GM06990 (cell line): ENCODE measurements at regions not wholly inside any gene's neighbourhood (a gene's known extent, or its start where the extent isn't known, plus 50 kb on each side); places are given as distances from the start of the nearest gene placed in this dataset.

ENCODE experiments used
- DNase-seq: peaks from one replicate; pipeline ENCODE4 v3.0.0-alpha.2; 2011; ENCODE audit not compliant: insufficient read length; ENCODE audit errors: extremely low read depth
- H3K27me3 ChIP-seq: replicated peaks from 2 replicates; pipeline ENCODE4 v1.6.0; 2011; ENCODE audit warnings: low read length; ENCODE audit not compliant: control insufficient read depth, insufficient read depth
- H3K36me3 ChIP-seq: 2 replicates; pipeline ENCODE4 v1.5.1; 2011; ENCODE audit warnings: low read length; ENCODE audit not compliant: control insufficient read depth, insufficient read depth
- H3K4me3 ChIP-seq: replicated peaks from 2 replicates; pipeline ENCODE4 v1.5.1; 2011; ENCODE audit warnings: low read depth, mild to moderate bottlenecking, control low read depth, low read length
- CTCF ChIP-seq: IDR thresholded peaks from 2 replicates; pipeline ENCODE4 v1.5.1; 2011; ENCODE audit warnings: low read length, control low read depth, mild to moderate bottlenecking, inconsistent platforms; ENCODE audit not compliant: insufficient read depth, poor library complexity, severe bottlenecking

GRCh38 chr10:110355141-110355831 is 50.6 kb upstream of the SMNDC1 start:
- H3K36me3 ChIP-seq, result no peaks in the 10 kb centered on the region
- H3K27me3 ChIP-seq, result no peaks in the 10 kb centered on the region
- TF ChIP-seq CTCF, result no peak
- DNase-seq, result peak; percentile 76
- peak overlapping the region; percentile 42 for H3K4me3 ChIP-seq

- peak overlapping the region; percentile 42 for H3K4me3 ChIP-seq
- no peak for DNase-seq
Observed at GRCh38 chr10:110355922-110356627, 51.4 kb upstream of the SMNDC1 start.

GRCh38 chr10:110356628-110357245 is 52.0 kb upstream of the SMNDC1 start:
- TF ChIP-seq CTCF, result no peak
- peak; percentile 86 for DNase-seq
- Histone ChIP-seq H3K4me3 (peak overlapping the region; percentile 62), H3K36me3 (no peaks in the 10 kb centered on the region), H3K27me3 (no peaks in the 10 kb centered on the region)

More at GRCh38 chr10:110355922-110356627, 51.4 kb upstream of the SMNDC1 start:
- H3K27me3 ChIP-seq, result no peaks in the 10 kb centered on the region
- no peaks in the 10 kb centered on the region for H3K36me3 ChIP-seq
- TF ChIP-seq CTCF, result no peak

- no peaks in the 10 kb centered on the region for H3K36me3 ChIP-seq
- no peaks in the 10 kb centered on the region for H3K27me3 ChIP-seq
- peak; percentile 71 for DNase-seq
- peak overlapping the region; percentile 62 for H3K4me3 ChIP-seq
- no peak for TF ChIP-seq CTCF
Observed at GRCh38 chr10:110357252-110357780, 52.6 kb upstream of the SMNDC1 start.

GRCh38 chr10:110357871-110358270 is 53.2 kb upstream of the SMNDC1 start:
- peak; percentile 39 for DNase-seq
- no peaks in the 10 kb centered on the region for H3K27me3 ChIP-seq
- TF ChIP-seq CTCF, result no peak
- peak overlapping the region; percentile 62 for H3K4me3 ChIP-seq
- H3K36me3 ChIP-seq, result no peaks in the 10 kb centered on the region
